ENCODE measurements at regions not wholly inside any gene's neighbourhood (a gene's known extent, or its start where the extent isn't known, plus 50 kb on each side); places are given as distances from the start of the nearest gene placed in this dataset.
"Not testable (repeated sequence)": the region's sequence is repeated elsewhere in the genome, so short reads cannot be mapped to it uniquely, and the experiment has no call there.

DNA sequence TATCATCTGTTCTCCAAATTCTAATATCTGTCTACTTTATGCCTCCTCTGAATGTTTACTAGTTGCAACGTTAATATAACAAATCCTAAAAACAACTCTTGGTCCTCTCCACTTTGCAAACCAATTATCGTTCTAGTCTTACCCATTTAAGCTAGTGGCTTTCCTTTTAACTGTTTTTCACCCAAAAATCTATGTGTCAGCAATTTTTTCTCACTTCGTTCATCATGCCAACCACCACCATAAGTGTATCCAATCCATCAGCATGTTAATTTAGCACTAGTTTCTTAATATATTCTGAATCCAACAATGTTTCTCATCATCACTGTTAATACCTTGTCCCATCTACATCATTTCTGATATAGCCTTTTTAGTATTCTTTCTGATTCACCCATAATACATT, 90.0 kb upstream of the RORB start:
- no peak for DNase-seq (ENCODE audit: low read depth in 2 of 3, low spot score in 1 of 3)

DNA sequence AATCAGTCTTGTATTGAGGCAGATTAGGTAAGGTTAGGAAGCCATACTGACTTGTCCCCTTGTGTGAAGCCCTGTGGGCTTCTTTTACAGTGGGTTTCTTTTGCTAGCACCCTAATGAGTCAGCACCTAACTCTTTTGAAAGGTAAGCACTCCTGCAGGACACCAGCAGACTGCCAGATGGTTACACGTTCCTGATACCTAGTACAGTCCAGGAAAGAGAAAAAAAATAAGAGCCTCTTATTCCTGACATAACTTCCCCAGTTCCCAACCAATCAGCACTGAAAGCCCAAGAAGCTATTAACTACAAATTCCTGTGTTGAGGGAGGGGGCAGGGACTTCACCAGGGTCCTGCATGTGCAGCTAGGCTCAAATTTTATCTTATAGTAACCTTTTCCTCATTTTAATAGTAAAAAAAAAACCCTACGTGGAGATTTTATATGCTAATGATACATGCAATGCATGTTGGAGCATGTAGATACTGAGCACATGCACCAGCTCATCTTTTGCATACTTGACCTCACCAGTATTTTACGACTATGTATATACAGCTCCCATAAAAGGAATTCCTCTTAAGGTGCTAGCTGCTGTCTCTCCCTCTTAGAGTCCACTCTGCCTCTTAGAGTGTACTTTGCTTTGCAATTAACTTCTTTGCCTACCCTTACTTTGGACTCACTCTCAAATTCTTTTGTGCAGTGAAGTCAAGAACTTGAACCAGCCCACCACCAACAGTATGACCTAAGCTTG, 84.7 kb upstream of the RORB start:
- DNase-seq (ENCODE audit: low read depth in 2 of 3, low spot score in 1 of 3), result no peak

- no peak for DNase-seq (ENCODE audit: low read depth in 2 of 3, low spot score in 1 of 3)
Measured at GRCh38 chr9:74413876-74414275, 83.3 kb upstream of the RORB start.

GRCh38 chr9:74414325-74414724, 82.8 kb upstream of the RORB start:
- no peak for DNase-seq (ENCODE audit: low read depth in 2 of 3, low spot score in 1 of 3)

DNA sequence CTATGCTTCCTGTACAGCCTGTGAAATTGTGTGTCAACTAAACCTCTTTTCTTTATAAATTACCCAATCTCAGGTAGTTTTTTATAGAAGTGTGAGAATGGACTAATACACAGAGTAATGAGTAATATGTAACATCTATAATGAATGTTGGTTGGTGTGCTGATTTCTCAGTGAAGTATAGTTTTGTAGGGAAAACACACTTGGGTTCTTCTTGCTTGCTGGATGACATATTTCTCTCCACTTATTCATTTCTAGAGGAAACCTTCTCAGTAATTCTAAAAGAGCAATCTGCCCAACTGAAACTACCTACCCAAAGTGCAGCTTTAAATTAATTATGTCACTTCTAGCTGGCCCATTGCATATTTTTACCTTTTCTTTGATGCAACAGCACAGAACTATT, 81.1 kb upstream of the RORB start:
- DNase-seq (ENCODE audit: low read depth in 2 of 3, low spot score in 1 of 3), result no peak

- DNase-seq (ENCODE audit: low read depth in 2 of 3, low spot score in 1 of 3), result not testable (repeated sequence)
Measured at GRCh38 chr9:74424488-74424887, 72.6 kb upstream of the RORB start.

- DNase-seq (ENCODE audit: low read depth in 2 of 3, low spot score in 1 of 3), result no peak
Measured at GRCh38 chr9:74431467-74431866, 65.7 kb upstream of the RORB start.

DNA sequence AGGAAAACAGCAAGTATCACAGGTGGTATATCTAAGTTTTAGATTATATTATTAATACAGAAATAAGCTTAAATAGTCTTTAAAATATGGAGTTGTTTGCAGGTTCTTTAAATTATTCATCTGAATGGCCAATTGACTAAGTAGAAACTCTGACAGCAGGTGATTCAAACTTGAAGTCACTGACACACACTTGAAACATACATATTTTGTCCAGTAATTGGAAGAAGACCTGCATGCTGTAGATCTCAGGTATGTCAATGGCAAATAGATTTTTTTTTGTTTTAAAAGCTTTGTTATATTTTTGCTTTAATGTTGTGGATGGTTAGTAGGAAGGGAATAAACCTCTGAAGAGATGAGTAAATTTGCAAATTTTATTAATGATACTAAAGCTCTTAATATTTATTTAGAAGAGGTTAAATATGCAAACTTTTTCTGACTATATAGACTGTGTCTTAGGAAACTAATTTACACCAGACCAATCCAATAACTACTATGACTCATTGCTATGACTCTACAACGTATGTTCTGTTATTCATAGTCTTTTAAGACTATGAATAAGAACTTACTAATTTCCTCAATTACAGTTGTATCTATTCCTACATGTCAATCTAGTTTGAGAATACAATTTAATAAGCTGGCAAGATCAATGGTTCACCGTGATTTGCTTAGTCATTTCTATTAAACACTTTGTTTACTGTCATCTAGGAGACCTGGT, 53.9 kb upstream of the RORB start:
- DNase-seq (ENCODE audit: low read depth in 2 of 3, low spot score in 1 of 3), result no peak

DNA sequence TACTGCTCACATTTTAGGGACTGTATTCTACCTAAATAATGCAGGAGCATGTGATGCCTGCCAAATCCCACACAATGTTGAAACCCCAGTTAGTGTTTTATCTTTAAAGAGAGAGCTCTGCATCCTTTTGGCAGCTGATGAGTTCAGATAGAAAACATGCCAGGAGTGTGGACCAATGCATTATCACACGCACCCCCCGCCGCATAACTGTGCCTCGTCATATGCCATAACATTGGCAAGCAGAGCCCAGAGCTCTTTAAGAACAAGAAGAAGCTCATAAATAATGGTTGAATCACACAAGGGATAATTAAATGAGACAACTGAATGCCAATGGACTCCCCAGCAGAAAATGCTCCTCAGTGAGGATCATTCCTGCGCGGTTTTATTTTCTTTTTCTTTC, 52.8 kb upstream of the RORB start:
- no peak for DNase-seq (ENCODE audit: low read depth in 2 of 3, low spot score in 1 of 3)
